SIG-M5 (cell line): ENCODE measurements at regions not wholly inside any gene's neighbourhood (a gene's known extent, or its start where the extent isn't known, plus 50 kb on each side); places are given as distances from the start of the nearest gene placed in this dataset.
"Not testable (repeated sequence)": the region's sequence is repeated elsewhere in the genome, so short reads cannot be mapped to it uniquely, and the experiment has no call there.

Experiments used
- DNase-seq: peaks from one replicate; lab custom pipeline; 2025; lab: John Stamatoyannopoulos, UW

DNA sequence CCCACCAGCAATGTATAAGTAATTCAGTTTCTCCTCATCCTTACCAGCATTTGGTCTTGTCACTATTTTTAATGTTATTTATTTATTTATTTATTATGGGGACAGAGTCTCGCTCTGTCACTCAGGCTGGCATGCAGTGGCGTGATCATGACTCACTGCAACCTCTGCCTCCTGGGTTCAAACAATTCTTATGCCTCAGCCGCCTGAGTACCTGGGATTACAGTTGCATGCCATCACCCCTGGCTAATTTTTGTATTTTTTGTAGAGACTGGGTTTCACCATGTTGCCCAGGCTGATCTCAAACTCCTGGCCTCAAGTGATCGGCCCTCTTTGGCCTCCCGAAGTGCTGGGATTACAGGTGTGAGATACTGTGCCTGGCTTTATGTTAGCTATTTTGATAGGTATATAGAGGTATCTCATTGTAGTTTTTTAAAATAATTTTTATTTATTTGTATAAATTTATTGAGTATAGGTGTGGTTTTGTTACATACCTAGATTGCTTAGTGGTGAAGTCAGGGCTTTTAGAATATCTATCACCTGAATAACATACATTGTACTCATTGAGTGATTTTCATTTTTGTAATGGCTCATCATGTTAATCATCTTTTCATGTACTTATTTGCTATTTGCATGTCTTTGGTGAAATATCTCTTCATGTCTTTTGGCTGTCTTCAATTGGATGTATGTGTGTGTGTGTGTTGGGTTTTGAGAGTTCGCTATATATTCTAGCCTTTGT, 53.3 kb downstream of the TANC2 start:
- no peak for DNase-seq

DNA sequence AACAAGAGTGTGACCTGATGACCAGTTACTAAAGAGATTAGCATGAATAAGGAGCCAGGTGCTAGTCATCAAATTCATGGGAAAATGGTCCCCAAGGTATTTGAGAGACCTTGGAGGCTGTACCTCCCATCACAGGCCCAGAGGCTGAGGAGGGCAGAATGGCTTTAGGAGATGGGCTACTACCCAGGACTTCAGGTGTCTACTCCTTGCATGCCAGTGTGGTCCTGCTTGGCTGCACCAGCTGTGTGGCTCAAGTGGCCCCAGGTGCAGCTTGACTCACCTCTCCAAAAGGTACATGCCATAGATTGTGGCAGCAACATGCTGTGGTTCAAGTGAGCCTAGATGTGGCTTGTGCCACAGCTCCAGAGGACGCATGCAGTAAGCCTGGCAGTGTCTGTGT, 56.5 kb downstream of the TANC2 start:
- no peak for DNase-seq

DNA sequence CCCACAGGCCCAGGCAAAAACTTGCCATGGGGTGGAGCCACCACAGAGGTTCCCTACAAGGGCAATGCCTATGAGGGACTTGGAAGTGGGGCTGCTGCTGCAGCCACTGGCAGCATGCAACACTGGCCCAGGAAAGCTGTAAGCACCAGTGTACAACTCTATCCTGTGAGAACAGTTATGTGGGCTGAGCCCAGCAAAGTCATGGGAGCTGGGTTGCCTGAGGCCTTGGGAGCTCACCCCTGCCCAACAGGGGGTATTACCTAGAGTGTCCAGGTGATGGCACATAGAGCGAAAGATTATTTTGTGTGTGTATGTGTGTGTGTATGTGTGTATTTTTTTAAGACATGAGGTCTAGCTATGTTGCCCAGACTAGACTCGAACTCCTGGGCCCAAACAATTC, 57.0 kb downstream of the TANC2 start:
- DNase-seq, result no peak

DNA sequence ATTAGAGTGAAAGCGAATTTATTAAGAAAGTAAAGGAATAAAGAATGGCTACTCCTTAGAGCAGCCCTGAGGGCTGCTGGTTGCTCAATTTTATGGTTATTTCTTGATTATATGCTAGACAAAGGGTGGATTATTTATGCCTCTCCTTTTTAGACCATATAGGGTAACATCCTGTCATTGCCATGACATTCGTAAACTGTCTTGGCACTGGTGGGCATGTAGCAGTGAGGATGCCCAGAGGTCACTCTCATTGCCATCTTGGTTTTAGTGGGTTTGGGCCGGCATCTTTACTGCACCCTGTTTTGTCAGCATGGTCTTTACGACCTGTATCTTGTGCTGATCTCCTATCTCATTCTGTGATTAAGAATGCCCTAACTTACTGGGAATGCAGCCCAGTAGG, 58.2 kb downstream of the TANC2 start:
- no peak for DNase-seq

DNA sequence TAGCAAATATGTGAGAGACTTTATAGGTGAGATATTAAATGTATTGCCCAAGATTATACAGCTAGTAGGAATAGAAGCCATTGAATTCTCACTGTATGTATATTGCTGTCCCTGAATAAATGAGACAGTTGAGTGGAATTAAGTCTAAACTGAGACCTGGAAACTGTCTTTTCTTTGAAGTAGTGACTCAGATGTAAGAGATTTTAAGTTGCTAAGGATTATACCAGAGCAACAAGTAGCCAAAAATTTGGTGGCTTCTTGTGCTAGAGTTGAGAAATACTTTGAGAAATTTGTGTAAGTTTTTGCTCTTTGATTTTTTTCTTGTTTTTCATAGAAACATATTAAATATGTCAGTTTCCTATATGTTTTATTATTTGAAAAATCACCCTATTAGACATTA, 58.7 kb downstream of the TANC2 start:
- no peak for DNase-seq

DNA sequence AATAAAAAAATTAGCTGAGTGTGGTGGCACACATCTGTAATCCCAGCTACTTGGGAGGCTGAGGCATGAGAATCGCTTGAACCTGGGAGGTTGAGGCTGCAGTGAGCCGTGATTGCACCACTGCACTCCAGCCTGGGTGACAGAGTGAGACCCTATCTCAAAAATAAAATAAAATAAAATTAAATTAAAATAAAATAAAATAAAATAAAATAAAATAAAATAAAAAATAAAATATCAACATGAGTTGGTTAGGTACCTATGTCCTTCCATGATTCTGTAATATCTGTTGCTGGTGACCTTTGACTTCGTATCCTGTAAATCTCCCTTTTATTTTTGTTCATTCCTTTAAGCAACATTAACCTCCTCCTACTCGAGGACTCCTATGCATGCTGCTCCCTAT, 59.6 kb downstream of the TANC2 start:
- not testable (repeated sequence) for DNase-seq

DNA sequence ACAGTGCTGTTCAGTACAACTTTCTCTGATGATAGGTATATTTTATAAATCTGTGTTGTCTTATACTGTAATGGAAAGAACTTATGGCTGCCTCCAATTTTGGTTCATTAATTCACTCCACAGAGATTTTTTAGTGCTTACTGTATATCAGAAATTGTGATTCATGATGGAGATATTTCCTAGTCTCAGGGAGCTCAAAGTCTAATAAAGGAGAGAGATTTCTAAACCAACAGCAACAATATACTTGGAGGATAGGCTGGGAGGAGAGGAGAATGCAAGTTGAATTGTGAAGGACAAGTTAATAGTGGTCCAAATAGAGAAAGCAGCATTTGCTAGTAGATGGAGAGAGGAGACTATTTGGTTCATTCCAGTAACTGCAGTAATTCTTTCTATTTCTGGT, 63.5 kb downstream of the TANC2 start:
- DNase-seq, result no peak

DNA sequence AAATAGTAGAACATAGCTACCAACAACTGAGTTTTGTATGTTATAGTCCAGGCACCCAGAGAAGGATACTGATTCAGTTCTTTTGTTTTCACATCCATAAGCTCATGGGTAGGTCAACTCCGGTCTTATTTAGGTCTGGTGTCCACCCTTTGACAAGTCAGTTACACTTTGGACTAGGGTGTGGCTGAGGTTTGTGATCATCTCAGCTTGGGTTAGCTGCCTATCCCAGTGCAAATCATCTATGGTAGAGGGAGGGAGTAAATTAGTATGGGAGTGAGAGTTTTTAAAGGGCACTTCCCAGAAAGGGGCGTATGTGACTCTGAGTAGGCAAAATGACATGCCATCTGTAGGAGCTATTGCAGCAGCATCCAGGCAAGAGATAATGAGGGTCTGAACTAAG, 66.1 kb downstream of the TANC2 start:
- no peak for DNase-seq

DNA sequence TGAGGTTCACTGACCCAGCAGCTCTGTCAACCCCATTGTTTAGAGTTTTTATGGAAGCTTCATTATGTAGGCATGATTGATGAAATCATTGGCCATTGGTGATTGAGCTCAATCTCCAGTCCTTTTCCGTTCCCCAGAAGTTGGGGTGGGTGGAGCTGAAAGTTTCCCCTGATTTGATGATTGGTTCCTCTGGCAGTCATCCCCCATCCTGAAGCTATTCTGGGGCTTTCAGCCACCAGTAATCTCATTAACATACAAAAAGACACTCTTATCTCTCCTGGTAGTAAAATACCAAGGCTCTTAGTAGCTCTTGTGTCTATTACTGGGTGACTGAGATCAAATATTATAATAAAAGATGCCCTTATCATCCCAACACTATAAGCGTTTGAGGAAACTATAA, 67.1 kb downstream of the TANC2 start:
- DNase-seq, result no peak

DNA sequence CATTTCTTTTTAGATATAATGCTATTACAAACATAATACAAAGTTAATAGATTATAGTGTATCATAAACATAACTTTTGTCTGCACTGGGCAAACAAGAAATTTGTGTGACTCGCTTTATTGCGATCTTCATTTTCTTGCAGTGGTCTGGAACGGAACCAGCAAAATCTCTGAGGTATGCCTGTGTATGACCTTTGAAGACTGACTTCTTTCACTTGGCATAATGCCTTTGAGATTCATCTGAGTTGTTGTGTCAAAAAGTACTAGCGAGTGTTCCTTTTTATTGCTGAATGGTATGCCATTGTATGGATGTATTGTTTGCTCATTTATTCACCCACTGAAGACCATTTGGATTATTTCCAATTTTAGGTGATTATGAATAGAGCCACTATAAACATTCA, 69.2 kb downstream of the TANC2 start:
- no peak for DNase-seq

DNA sequence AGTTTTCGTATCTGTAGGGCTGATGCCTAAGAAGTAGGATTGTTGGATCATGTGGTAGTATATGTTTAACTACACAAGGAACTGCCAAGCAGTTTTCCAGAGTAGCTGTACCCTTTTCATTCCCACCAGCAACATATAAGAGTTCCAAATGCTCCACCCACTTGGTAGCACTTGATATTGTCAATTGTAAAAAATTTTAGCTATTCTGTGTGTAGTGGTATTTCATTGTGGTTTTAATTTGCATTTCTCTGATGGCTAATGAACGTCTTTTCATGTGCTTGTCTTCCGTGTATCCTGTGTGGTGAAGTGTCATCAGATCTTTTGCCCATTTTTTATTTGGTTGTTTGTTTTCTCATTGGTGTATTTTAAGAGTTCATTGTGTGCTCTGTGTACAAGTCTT, 69.7 kb downstream of the TANC2 start:
- DNase-seq, result no peak

DNA sequence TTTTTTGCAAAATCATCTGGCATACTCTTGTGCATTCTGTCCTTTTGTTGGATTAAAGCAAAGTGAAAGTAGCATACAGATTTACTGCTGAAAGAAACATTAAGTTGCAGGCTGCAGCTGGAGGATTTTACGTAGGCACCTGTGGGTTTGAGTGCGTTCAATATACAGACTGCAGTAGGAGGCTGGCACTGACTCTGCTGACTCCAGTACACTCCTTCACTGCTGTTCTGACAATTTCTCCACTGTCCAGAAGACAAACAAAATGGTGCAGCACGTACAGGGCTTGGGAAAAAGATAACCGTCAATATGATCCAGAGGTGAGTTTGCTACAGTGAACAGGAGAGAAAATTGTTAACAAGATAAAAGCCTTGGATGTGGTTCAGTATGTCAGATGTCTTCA, 73.3 kb downstream of the TANC2 start:
- no peak for DNase-seq

DNA sequence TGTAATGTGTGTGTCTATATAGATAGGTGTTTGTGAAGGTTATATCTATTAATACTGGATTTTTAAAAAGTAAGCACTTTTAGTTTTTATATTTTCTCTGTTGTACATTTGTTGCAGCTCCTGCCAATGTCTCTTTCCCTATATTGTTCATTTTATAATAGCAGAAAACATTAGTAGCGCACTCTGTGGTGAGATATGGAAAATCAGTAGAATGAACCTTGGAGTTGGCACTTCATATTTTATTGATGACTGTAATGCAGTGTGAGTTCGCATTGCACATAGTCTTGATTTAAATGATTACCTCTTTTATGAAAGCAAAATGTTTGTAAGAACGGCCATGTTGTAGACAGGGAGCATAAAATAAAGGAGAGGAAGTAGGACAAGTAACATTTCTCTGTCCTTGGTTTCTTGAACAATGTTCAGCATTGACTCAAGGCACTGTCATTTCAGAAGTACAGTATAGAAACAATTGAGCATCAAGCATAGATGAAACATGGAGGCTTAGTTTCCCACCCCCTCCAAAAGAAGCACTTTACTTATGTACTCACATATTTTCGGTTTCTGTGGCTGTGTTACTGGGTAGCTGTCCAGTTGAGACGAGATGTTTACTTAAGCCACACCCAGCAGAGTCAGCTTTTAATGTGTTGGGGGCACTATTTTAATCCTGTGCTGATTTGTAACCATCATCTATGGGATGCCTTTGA, 74.0 kb downstream of the TANC2 start:
- no peak for DNase-seq

DNA sequence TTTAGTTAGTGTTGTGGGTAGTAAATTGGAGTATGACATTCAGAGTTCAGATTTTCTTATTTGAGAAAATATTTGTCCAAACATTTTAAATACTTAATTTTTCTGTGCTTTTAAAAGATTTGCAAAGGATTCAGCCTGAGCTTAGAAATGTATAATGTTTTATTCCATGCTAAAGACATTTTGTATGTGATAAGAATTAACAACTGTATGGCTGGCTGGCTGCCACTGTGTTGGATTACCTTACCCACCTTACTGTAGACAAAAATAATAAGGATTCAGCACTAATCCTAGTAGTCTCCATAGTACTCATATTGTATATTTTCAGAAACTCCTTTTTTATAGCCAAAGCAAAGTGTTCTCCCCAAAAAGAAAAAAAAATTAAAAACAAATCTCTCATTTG, 74.8 kb downstream of the TANC2 start:
- DNase-seq, result no peak

DNA sequence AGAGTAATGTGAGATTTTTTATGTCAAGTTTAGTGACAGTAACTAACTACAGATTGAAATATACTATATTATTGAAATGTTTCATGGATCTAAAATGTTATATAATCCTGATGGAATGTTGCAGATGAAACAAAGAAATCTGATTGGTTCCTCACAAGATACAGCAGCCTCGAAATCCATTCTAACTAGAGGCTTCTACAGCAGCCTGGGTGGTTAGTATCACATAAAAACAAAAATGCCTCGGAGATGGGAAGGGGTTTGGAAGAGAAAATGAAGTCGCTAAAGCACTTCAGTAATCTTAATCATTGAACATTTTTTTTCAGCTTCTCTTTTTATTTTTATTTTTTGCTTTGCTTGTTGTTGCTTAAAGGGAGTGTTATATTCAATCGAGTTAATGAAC, 75.2 kb downstream of the TANC2 start:
- no peak for DNase-seq

DNA sequence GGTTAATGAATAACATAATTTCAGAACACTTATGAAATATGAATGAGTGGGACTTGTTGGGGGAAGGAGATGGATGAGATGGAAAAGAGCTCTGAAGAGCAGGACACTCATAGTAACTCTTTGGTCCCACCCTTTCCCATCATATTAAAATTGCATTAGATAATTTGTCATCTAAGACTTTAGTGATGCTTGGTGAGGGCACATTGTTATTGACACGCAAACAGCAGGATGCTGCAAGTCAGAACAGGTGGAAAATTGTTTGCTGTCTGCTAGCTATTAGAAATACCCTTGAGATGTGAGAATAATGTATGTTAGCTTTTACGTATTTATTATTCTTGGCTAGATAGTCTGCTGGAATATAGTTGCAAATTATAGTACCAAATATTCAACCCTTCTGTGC, 75.7 kb downstream of the TANC2 start:
- DNase-seq, result no peak

DNA sequence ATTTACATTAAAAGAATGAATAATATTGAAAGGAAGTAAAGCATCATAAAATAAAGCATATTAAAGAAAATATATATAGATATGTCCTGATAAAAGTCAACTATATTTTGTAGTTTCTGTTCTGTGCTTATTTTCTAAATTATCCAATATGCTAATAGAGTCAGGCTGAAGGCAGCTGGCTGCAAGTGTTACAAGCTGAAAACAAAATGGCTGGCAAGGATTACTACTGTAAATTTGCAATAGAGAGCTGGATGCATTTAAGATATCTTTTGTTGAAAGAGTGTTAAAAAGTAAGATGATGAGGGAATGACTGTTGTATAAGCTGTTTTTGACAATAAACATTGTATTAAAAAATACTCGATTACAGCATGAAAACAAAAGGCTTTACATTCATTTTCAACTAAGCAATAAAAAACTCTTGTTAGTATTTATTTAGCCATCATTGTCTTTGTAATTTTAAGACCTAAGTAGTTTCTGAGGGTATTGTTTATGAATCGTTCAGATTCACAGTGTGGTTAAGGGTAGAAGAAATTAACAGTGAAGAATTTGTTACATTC, 76.3 kb downstream of the TANC2 start:
- DNase-seq, result no peak

DNA sequence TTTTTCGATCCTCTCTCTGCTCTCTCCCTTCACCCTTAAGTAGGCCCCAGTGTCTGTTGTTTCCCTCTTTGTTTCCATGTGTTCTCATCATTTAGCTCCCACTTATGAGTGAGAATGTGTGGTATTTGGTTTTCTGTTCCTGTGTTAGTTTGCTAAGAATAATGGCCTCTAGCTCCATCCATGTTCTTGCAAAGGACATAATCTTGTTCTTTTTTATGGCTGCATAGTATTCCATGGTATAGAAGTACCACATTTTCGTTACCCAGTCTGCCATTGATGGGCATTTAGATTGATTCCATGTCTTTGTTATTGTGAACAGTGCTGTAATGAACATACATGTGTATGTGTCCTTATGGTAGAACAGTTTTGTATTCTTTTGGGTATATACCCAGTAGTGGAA, 91.5 kb downstream of the TANC2 start:
- DNase-seq, result not testable (repeated sequence)

DNA sequence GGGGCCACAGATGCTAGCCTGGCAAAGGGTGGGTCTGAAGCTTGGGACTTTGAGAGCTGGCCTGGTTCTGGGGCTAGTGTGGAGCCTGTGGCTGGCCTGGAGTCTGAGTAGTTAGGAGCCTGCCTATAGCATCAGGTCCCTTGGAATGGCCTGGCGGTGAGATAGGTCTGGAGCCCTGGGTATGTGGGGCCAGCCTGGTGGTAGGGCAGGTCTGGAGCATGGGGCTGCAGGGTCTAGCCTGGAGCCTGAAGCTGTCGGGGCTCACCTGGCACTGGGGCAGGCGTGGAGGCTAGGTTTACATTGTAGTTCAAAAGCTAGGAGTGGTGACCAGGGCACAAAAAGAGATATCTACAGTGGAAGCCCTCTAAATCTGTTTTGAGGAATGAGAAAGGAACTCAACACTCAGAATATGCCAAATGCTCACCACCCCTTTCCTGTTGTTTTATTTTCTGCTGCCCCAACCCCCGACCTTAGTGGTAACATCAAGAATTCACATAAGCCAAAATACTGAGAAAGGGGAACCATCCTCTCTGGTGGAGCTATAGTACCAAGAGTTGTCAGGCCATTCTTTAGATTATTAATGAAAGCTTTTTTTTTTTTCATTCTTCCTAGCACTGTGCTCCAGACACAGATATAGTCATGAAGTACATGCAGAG, 100.3 kb downstream of the TANC2 start:
- DNase-seq, result no peak

DNA sequence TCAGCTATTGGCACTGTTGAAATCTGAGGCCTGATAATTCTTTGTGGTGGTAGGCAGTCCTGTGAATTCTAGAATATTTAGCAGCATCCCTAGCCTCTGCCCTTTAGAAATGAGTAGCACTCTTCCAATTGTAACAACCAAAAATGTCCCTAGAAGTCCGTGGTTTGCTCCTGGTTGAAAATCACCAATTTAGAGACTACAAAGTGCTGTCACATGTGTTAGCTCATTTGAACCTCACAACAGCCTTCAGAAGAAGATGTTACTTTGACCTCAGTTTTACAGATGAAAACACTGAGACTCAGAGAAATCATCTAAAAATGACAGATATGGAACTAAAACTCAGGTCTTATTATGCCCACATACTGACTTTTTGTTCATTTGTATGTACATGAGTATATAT, 103.2 kb downstream of the TANC2 start:
- no peak for DNase-seq

DNA sequence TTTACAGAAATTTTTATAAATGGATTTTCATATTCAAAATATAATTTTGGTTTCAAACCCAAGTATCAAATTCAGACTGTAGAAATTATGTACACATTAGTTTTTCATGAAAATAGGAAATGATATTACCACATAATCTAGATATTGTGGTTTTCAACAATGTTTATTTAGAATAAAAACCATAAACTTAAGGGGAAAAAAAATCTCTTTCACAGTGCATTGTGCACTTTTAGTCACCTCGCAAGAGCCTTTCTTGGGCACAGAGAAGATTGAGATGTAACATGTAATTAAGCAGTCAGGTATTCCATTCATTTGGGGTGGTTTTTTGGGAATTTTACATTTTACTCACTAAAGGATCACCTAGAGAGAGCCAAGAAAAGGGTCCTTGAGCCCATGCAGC, 104.0 kb downstream of the TANC2 start:
- DNase-seq, result no peak

DNA sequence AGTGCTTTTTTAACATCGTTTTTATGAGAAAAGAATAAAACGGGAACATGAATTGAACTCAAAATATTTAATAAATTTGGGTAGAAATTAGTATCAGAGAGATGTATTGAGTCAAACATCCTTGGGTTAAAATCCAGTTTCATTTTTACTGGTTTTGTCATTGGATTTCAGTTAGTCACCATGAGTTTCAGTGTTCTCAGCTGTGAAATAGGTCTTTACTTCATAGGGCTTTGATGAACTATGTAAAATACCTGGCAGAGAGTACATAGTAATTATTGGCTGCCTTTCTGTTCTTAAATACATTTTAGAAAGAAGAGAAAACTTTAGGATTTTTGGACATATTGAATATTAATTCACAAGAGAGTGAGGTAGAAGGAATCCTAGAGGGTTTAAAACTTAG, 105.8 kb downstream of the TANC2 start:
- DNase-seq, result no peak

DNA sequence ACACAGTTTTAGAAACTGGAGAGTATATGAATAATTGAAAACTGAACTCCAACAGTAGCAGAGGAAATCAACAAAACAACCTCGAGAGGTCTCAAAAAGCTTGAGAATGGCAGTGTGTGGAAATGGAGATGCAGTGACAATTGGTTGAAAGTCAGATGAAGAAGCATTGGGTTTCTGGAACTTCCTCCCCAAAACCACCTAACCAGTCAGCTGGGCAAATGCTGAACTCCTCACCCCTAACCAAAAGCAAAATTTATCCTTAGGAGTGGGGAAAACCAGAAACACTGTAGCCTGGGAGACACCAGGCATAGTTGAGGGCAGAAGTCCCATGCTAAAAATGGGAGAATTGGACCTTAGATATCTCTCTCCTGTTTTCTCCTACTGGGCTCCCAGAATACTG, 109.9 kb downstream of the TANC2 start:
- no peak for DNase-seq
